ENCODE measurements at regions not wholly inside any gene's neighbourhood (a gene's known extent, or its start where the extent isn't known, plus 50 kb on each side); places are given as distances from the start of the nearest gene placed in this dataset.

GRCh38 chr18:77990131-77990530, 740.5 kb downstream of the GALR1 start:
- no peak for DNase-seq (ENCODE audit: low spot score)

- DNase-seq (ENCODE audit: low spot score): no peak
Observed at GRCh38 chr18:77990901-77991300, 741.3 kb downstream of the GALR1 start.

- no peak for DNase-seq (ENCODE audit: low spot score)
Observed at GRCh38 chr18:77992057-77992456, 742.4 kb downstream of the GALR1 start.

GRCh38 chr18:77993188-77993981, 743.7 kb downstream of the GALR1 start:
- DNase-seq (ENCODE audit: low spot score): no peak

- DNase-seq (ENCODE audit: low spot score): no peak
Observed at GRCh38 chr18:77995593-77995992, 745.9 kb downstream of the GALR1 start.

- no peak for DNase-seq (ENCODE audit: low spot score)
Observed at GRCh38 chr18:77996737-77997136, 747.1 kb downstream of the GALR1 start.

GRCh38 chr18:78001811-78002210, 752.2 kb downstream of the GALR1 start:
- no peak for DNase-seq (ENCODE audit: low spot score)

- no peak for DNase-seq (ENCODE audit: low spot score)
Observed at GRCh38 chr18:78006006-78006773, 756.5 kb downstream of the GALR1 start.

GRCh38 chr18:78006774-78007260, 757.2 kb downstream of the GALR1 start:
- DNase-seq (ENCODE audit: low spot score): no peak

GRCh38 chr18:78010363-78010762, 760.7 kb downstream of the GALR1 start:
- no peak for DNase-seq (ENCODE audit: low spot score)

GRCh38 chr18:78017869-78018268, 768.2 kb downstream of the GALR1 start:
- DNase-seq (ENCODE audit: low spot score): no peak

GRCh38 chr18:78021196-78021595, 771.5 kb downstream of the GALR1 start:
- no peak for DNase-seq (ENCODE audit: low spot score)

- no peak for DNase-seq (ENCODE audit: low spot score)
Observed at GRCh38 chr18:78031589-78031988, 781.9 kb downstream of the GALR1 start.

- DNase-seq (ENCODE audit: low spot score): no peak
Observed at GRCh38 chr18:78031991-78032390, 782.3 kb downstream of the GALR1 start.

GRCh38 chr18:78032574-78032973, 782.9 kb downstream of the GALR1 start:
- no peak for DNase-seq (ENCODE audit: low spot score)

- no peak for DNase-seq (ENCODE audit: low spot score)
Observed at GRCh38 chr18:78034755-78035154, 785.1 kb downstream of the GALR1 start.

- no peak for DNase-seq (ENCODE audit: low spot score)
Observed at GRCh38 chr18:78041218-78041617, 791.6 kb downstream of the GALR1 start.

- no peak for DNase-seq (ENCODE audit: low spot score)
Observed at GRCh38 chr18:78046631-78047030, 797.0 kb downstream of the GALR1 start.

- DNase-seq (ENCODE audit: low spot score): no peak
Observed at GRCh38 chr18:78049281-78049680, 799.6 kb downstream of the GALR1 start.

- DNase-seq (ENCODE audit: low spot score): no peak
Observed at GRCh38 chr18:78054801-78055200, 805.2 kb downstream of the GALR1 start.

- DNase-seq (ENCODE audit: low spot score): no peak
Observed at GRCh38 chr18:78056011-78056410, 806.4 kb downstream of the GALR1 start.

- DNase-seq (ENCODE audit: low spot score): no peak
Observed at GRCh38 chr18:78069784-78070664, 820.4 kb downstream of the GALR1 start.

Data from D341Med (cell line).